GM12878 (cell line): ENCODE measurements at regions not wholly inside any gene's neighbourhood (a gene's known extent, or its start where the extent isn't known, plus 50 kb on each side); places are given as distances from the start of the nearest gene placed in this dataset.

Source experiments
- ATAC-seq: fragments of 200-7000 bp; cut with Tn5 transposase; 3 replicates; pipeline ENCODE4 v1.9.1; 2020; ENCODE audit warnings: mild to moderate bottlenecking, moderate library complexity
- BruUV-seq: library from RNA; stranded (reverse); fragments of 400-500 nt; replicated peaks from 2 replicates; lab custom pipeline; 2021; lab: Mats Ljungman, UMichigan
- CTCF ChIA-PET: fragments of 300-600 bp; sonication (Branson Sonifier 250); formaldehyde crosslinking; extraction: SDS; loops from one replicate; lab custom pipeline; 2021; ENCODE audit warnings: inconsistent platforms; lab: Yijun Ruan, JAX
- POLR2A ChIA-PET: fragments of 350-600 bp; formaldehyde crosslinking; extraction: SDS; loops from one replicate; lab custom pipeline; 2021; ENCODE audit warnings: inconsistent platforms; lab: Charles Lee
- RAD21 ChIA-PET: fragments of 300-600 bp; sonication (Branson Sonifier 250); formaldehyde crosslinking; loops from one replicate; lab custom pipeline; 2023; ENCODE audit warnings: antibody characterized with exemption; ENCODE audit not compliant: unreplicated experiment; lab: Charles Lee
- SMC1A ChIA-PET: fragments of 300-600 bp; sonication (Branson Sonifier 250); formaldehyde crosslinking; loops from one replicate; lab custom pipeline; 2023; ENCODE audit not compliant: unreplicated experiment, uncharacterized antibody; lab: Charles Lee
- DNase-seq: peaks from one replicate; pipeline ENCODE4 v3.0.0-alpha.2; 2011; ENCODE audit warnings: low read depth, low spot score
- FAIRE-seq: peaks from 3 replicates; lab custom pipeline; 2011; peaks lifted over from hg19 to GRCh38; lab: Jason Lieb, UNC
- H2AFZ ChIP-seq: 2 replicates; pipeline ENCODE4 v1.6.0; 2011; ENCODE audit warnings: low read depth, low read length, control low read depth; ENCODE audit not compliant: control insufficient read depth
- H3K27ac ChIP-seq: 2 replicates; pipeline ENCODE4 v1.5.1; 2011; ENCODE audit warnings: control low read depth; ENCODE audit not compliant: control insufficient read depth, insufficient read depth
- H3K27me3 ChIP-seq, 2 experiments: replicated peaks in 1 of 2; 2 replicates each; pipeline versions ENCODE4 v1.6.0 to v1.6.1; 2011; ENCODE audit warnings: low read length in 1 of 2; ENCODE audit not compliant: control insufficient read depth in 2 of 2, insufficient read depth in 2 of 2
- H3K36me3 ChIP-seq, 2 experiments: 2 replicates each; pipeline ENCODE4 v1.5.1; 2011; ENCODE audit warnings: low read length in 1 of 2; ENCODE audit not compliant: control insufficient read depth in 2 of 2, insufficient read depth in 2 of 2
- H3K4me1 ChIP-seq: 2 replicates; pipeline ENCODE4 v1.6.1; 2011; ENCODE audit warnings: mild to moderate bottlenecking, low read length, moderate library complexity, mixed read lengths; ENCODE audit not compliant: control insufficient read depth, insufficient read depth
- H3K4me2 ChIP-seq: 2 replicates; pipeline ENCODE4 v1.6.0; 2011; ENCODE audit warnings: control low read depth; ENCODE audit not compliant: control insufficient read depth, insufficient read depth
- H3K4me3 ChIP-seq: fragments of 200-600 bp; sonication (generic); 2 replicates; pipeline ENCODE4 v1.5.1; 2016
- H3K79me2 ChIP-seq: 2 replicates; pipeline ENCODE4 v1.6.0; 2011; ENCODE audit warnings: low read length; ENCODE audit not compliant: control insufficient read depth, insufficient read depth
- H3K9ac ChIP-seq: 2 replicates; pipeline ENCODE4 v1.8.0; 2011; ENCODE audit warnings: low read length, control low read depth, mixed read lengths; ENCODE audit not compliant: control insufficient read depth, insufficient read depth
- H3K9me3 ChIP-seq: replicated peaks from 3 replicates; pipeline ENCODE4 v1.5.1; 2011; ENCODE audit warnings: mild to moderate bottlenecking, low read length; ENCODE audit not compliant: control insufficient read depth, insufficient read depth
- H4K20me1 ChIP-seq: 2 replicates; pipeline ENCODE4 v1.6.0; 2011; ENCODE audit not compliant: control insufficient read depth, insufficient read depth
- BCL11A ChIP-seq: IDR thresholded peaks from 2 replicates; pipeline ENCODE4 v1.6.1; 2011; ENCODE audit warnings: low read depth, low read length
- CEBPB ChIP-seq, 2 experiments: fragments of 150-350 bp in 1 of 2; IDR thresholded peaks; 2 replicates each; pipeline ENCODE4 v1.6.1; 2012 to 2014; ENCODE audit warnings: low read depth in 2 of 2, low read length in 2 of 2, borderline replicate concordance in 1 of 2, inconsistent platforms in 1 of 2
- E2F4 ChIP-seq: IDR thresholded peaks from 2 replicates; pipeline ENCODE4 v1.6.1; 2012; ENCODE audit warnings: low read depth, low read length, improper control_type of control experiment
- ELK1 ChIP-seq: IDR thresholded peaks from 2 replicates; pipeline ENCODE4 v1.6.1; 2012; ENCODE audit warnings: low read depth, low read length, improper control_type of control experiment
- IRF4 ChIP-seq: IDR thresholded peaks from 2 replicates; pipeline ENCODE4 v1.6.1; 2011; ENCODE audit warnings: low read depth, low read length
- KDM1A ChIP-seq: fragments of 200-600 bp; sonication (generic); IDR thresholded peaks from 2 replicates; pipeline ENCODE4 v1.6.1; 2016; ENCODE audit warnings: borderline replicate concordance
- LARP7 ChIP-seq: fragments of 450-650 bp; IDR thresholded peaks from 2 replicates; pipeline ENCODE4 v1.6.1; 2017; ENCODE audit warnings: mild to moderate bottlenecking
- MAX ChIP-seq: IDR thresholded peaks from 2 replicates; pipeline ENCODE4 v1.6.1; 2012; ENCODE audit warnings: low read depth, low read length, improper control_type of control experiment
- MTA3 ChIP-seq: IDR thresholded peaks from 2 replicates; pipeline ENCODE4 v1.6.1; 2012; ENCODE audit warnings: low read length, inconsistent platforms, borderline replicate concordance
- NR2C1 ChIP-seq: fragments of 450-650 bp; IDR thresholded peaks from 2 replicates; pipeline ENCODE4 v1.6.1; 2017; ENCODE audit warnings: antibody characterized with exemption, mild to moderate bottlenecking, moderate library complexity
- PAX8 ChIP-seq: fragments of 450-650 bp; IDR thresholded peaks from 2 replicates; pipeline ENCODE4 v1.6.1; 2017; ENCODE audit warnings: mild to moderate bottlenecking, moderate library complexity
- SKIL ChIP-seq: fragments of 450-650 bp; IDR thresholded peaks from 2 replicates; pipeline ENCODE4 v1.6.1; 2017; ENCODE audit warnings: mild to moderate bottlenecking, low read depth, inconsistent platforms; ENCODE audit not compliant: poor library complexity, severe bottlenecking
- SMAD5 ChIP-seq: IDR thresholded peaks from 2 replicates; pipeline ENCODE4 v1.6.1; 2016; ENCODE audit warnings: antibody characterized with exemption, low read depth
- STAT3 ChIP-seq: IDR thresholded peaks from 2 replicates; pipeline ENCODE4 v1.6.1; 2011; ENCODE audit warnings: low read depth, low read length, improper control_type of control experiment
- USF2 ChIP-seq: IDR thresholded peaks from 2 replicates; pipeline ENCODE4 v1.6.1; 2011; ENCODE audit warnings: low read depth, low read length, improper control_type of control experiment, borderline replicate concordance
- WGBS: methylation state at CpG from one replicate; pipeline ENCODE4 v1.1.6; 2016; ENCODE audit warnings: low lambda C conversion rate; ENCODE audit not compliant: insufficient replicate concordance, insufficient coverage; ENCODE audit errors: missing lambda C conversion rate; 5-methylcytosine and 5-hydroxymethylcytosine counted together
- in situ Hi-C: fragments of 300-500 bp; cut with MboI; formaldehyde crosslinking; loops from 9 replicates; pipeline ENCODE4 v1.14.3; 2018; ENCODE audit warnings: mixed read lengths
- intact Hi-C: fragments of 100-400 bp; cut with micrococcal nuclease; formaldehyde crosslinking; loops from one replicate; pipeline ENCODE4 v1.14.2; 2022; ENCODE audit not compliant: unreplicated experiment

- intact Hi-C loops = no loop called here
- Histone ChIP-seq H3K4me1 (no peaks in the 10 kb centered on the region), H3K4me3 (no peak overlapping the region)
- RAD21 ChIA-PET = no interaction called here
- no peak for FAIRE-seq
- WGBS = 39% methylated on average over 3 of the region's 3 CpGs
- DNase-seq = no peak
- TF ChIP-seq STAT3 = no peak
- TF ChIP-seq IRF4 = no peak
- no peak for TF ChIP-seq E2F4
- no peak for TF ChIP-seq PAX8
- no peak for TF ChIP-seq MTA3
- no peak for TF ChIP-seq ELK1
- TF ChIP-seq SKIL = no peak
- no peak for TF ChIP-seq NR2C1
- no peak for TF ChIP-seq USF2
- no peak for TF ChIP-seq LARP7
- no peak for TF ChIP-seq BCL11A
- no peak for TF ChIP-seq CEBPB (IDR thresholded peaks at IDR 0.05; ENCODE audit: borderline replicate concordance in 1 of 2, low read depth in 2 of 2, low read length in 2 of 2)
- no peak for TF ChIP-seq MAX
- no peak for TF ChIP-seq KDM1A
- TF ChIP-seq SMAD5 = no peak
- TF ChIP-seq, all 136 proteins: peak for 0
- Histone ChIP-seq H4K20me1 (no peaks in the 10 kb centered on the region), H3K79me2 (no peaks in the 10 kb centered on the region), H3K9me3 (no peaks in the 10 kb centered on the region), H3K9ac (no peak overlapping the region), H3K27me3 (no peaks in the 10 kb centered on the region), H3K4me2 (no peak overlapping the region), H2AFZ (no peak overlapping the region), H3K27ac (no peak overlapping the region), H3K36me3 (no peaks in the 10 kb centered on the region)
- ChIA-PET POLR2A (no interaction called here), SMC1A (no interaction called here), CTCF (interaction anchor here (1.2 kb wide), 1 partner anchor 12 kb away, joined by 4 read pairs; no protein-coding TSS in a partner anchor)
- no TSS peak for BruUV-seq
- no peak for ATAC-seq
- in situ Hi-C loops = no loop called here
Measured at GRCh38 chr4:33890841-33891240, 2353.5 kb downstream of the ARAP2 start.
